HepG2 (cell line): ENCODE measurements at regions not wholly inside any gene's neighbourhood (a gene's known extent, or its start where the extent isn't known, plus 50 kb on each side); places are given as distances from the start of the nearest gene placed in this dataset.

ENCODE experiments used
- ATF4 ChIP-seq, 2 experiments: fragments of 450-650 bp in 1 of 2; sonication (generic) in 1 of 2; formaldehyde crosslinking; IDR thresholded peaks; 2 replicates each; pipeline versions ENCODE4 v1.5.0 to v1.8.0; 2020 to 2022; ENCODE audit warnings: mild to moderate bottlenecking in 1 of 2, missing genetic modification reagents in 1 of 2
- CREBL2 ChIP-seq: sonication (generic); formaldehyde crosslinking; IDR thresholded peaks from 2 replicates; pipeline ENCODE4 v1.8.1; 2023; ENCODE audit warnings: missing genetic modification reagents, mild to moderate bottlenecking, borderline replicate concordance
- EP300 ChIP-seq, 3 experiments: sonication (generic) in 1 of 3; formaldehyde crosslinking in 1 of 3; IDR thresholded peaks; 2 replicates each; pipeline versions ENCODE4 v1.5.1 to v1.6.1; 2011 to 2020; ENCODE audit warnings: low read depth in 2 of 3, low read length in 2 of 3, borderline replicate concordance in 1 of 3, improper control_type of control experiment in 1 of 3, mild to moderate bottlenecking in 1 of 3, missing genetic modification reagents in 1 of 3, moderate library complexity in 1 of 3
- KLF16 ChIP-seq, 2 experiments: sonication (generic) in 1 of 2; formaldehyde crosslinking in 1 of 2; IDR thresholded peaks; 2 replicates each; pipeline versions ENCODE4 v1.6.1 to v1.8.0; 2016 to 2023; ENCODE audit warnings: missing genetic modification reagents in 2 of 2, missing compliant biosample characterization in 1 of 2
- RFX1 ChIP-seq: fragments of 450-650 bp; IDR thresholded peaks from 2 replicates; pipeline ENCODE4 v1.6.1; 2017
- RFX3 ChIP-seq: IDR thresholded peaks from 2 replicates; pipeline ENCODE4 v1.6.1; 2016; ENCODE audit warnings: missing biosample characterization, missing genetic modification reagents
- TAF1 ChIP-seq: sonication (generic); formaldehyde crosslinking; IDR thresholded peaks from 2 replicates; pipeline ENCODE4 v1.4.0; 2020; ENCODE audit warnings: missing genetic modification reagents
- THAP11 ChIP-seq: IDR thresholded peaks from 2 replicates; pipeline ENCODE4 v1.6.1; 2016; ENCODE audit warnings: missing biosample characterization, missing genetic modification reagents
- ZNF18 ChIP-seq: sonication (generic); formaldehyde crosslinking; IDR thresholded peaks from 2 replicates; pipeline ENCODE4 v1.8.0; 2022; ENCODE audit warnings: mild to moderate bottlenecking, missing genetic modification reagents; ENCODE audit not compliant: insufficient replicate concordance
- ZSCAN9 ChIP-seq: IDR thresholded peaks from 2 replicates; pipeline ENCODE4 v1.6.1; 2016; ENCODE audit warnings: borderline replicate concordance
- ZXDC ChIP-seq: sonication (generic); formaldehyde crosslinking; IDR thresholded peaks from 2 replicates; pipeline ENCODE4 v1.5.0; 2020; ENCODE audit warnings: mild to moderate bottlenecking, missing genetic modification reagents

GRCh38 chr2:238650536-238650935 is 197.3 kb upstream of the TWIST2 start (continued):
- TF ChIP-seq ZNF18 (CRISPR knock-in tag) (no peak), ATF4 (CRISPR knock-in tag; IDR thresholded peaks at IDR 0.05) (no peak), THAP11 (no peak), TAF1 (CRISPR knock-in tag) (no peak), RFX3 (CRISPR knock-in tag) (no peak), EP300 (IDR thresholded peaks at IDR 0.05; ENCODE audit: low read depth in 2 of 2, low read length in 2 of 2) (no peak), EP300 (CRISPR knock-in tag; IDR thresholded peaks at IDR 0.05; ENCODE audit: borderline replicate concordance) (no peak), KLF16 (CRISPR knock-in tag; IDR thresholded peaks at IDR 0.05) (no peak), ZXDC (CRISPR knock-in tag) (no peak), ZSCAN9 (no peak), RFX1 (no peak), CREBL2 (no peak)
- TF ChIP-seq, all 625 proteins: peak for 0
